Stimulated activated naive CD8-positive, alpha-beta T cell treated with anti-CD3 and anti-CD28 coated beads, Interleukin-15, Interleukin-2, amounts not matched to agents 100 U/mL and 50 U/mL, for 24 hours (primary cell): ENCODE measurements at regions not wholly inside any gene's neighbourhood (a gene's known extent, or its start where the extent isn't known, plus 50 kb on each side); places are given as distances from the start of the nearest gene placed in this dataset.
"Not testable (repeated sequence)": the region's sequence is repeated elsewhere in the genome, so short reads cannot be mapped to it uniquely, and the experiment has no call there.

Source experiments
- ATAC-seq: fragments of 150-1000 bp; cut with Tn5 transposase; one replicate; pipeline ENCODE4 v1.10.0; 2021
- DNase-seq: peaks from one replicate; pipeline ENCODE4 v3.0.0; 2021

- DNase-seq: no peak
- ATAC-seq: no peak
Measured at GRCh38 chr3:166307756-166308350, 470.6 kb upstream of the BCHE start.

DNA sequence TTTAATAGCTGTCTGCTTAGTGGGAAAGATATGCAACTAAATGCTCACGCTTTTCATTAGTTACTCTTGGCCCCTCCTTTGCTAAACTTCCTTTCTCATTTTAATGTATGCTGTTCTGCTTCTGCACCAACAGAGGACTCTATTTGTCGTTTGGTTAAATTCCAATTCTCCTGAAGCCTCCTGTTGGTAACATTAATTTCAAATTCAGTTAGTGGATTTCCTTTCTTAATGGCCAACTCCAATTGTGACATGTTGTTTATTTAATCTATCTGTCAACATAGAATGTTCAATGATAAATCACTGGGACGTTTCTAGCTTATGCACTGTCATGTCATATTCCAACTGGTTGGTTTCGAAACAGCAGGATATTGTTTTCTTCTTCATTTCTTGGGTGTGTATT, 467.4 kb upstream of the BCHE start:
- DNase-seq: no peak
- no peak for ATAC-seq

DNA sequence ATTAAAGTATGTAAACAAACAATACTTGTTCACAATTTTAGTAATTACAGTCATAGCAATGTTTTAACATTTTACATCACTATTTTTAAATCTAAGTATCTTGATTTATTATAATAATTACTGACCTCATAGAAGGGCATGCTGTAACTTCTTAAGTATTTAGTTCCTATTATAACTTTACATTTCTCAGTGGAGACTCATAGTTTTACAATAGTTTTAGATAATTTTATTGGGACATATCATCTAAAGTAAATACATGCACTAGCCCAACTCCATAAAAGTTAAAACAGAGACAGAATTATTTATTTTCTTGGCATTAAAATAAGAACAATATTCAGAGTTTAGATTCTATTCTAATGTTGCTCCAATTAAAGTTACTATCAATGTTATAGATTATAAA, 466.5 kb upstream of the BCHE start:
- DNase-seq: no peak
- no peak for ATAC-seq

DNA sequence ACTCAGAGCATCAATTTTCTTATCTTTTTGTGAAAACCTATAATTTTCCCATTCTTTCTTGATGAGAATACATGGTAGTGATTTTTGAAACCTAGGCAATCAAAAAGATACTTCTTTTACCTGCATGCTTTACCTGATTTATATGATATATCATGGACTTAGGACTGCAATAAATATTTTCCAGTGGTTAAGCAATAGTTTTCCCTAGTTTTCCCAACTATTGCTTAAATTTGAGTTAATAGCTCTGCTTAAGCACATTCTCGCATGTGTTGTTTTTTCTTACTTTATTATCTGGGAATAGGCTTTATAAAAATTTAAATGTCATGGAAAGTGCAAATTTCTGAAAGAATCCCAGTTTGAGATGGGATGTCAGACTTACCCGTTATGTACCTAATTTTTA, 465.1 kb upstream of the BCHE start:
- DNase-seq (no peak), ATAC-seq (no peak)

DNA sequence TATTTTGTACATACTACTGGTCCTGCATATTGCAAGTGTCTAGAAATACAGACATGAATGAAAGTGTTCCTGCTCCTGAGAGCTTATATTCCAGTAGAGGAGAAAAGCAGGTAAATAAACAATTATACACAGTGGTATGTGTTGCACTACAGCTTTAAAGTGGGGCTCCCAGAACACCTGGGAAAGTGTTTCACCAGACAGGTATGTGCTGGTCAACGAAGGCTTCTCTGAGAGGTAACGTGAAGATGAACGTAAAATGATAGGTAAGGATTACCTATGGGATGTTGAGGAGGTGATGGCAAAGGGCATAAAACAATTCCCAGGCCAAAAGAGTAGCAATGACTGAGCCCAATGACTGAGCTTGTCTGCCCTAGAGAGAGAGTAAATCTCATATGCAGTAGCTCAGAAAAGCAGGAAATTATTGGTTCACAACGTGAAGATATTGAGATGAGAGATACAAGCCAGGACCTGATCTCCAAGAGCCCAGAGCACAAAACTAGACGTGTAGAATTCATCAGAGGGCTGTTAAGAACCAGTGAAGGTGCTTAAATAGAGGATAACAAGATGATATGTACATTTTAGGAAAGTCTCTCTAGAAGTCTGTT, 459.1 kb upstream of the BCHE start:
- no peak for ATAC-seq
- no peak for DNase-seq

DNA sequence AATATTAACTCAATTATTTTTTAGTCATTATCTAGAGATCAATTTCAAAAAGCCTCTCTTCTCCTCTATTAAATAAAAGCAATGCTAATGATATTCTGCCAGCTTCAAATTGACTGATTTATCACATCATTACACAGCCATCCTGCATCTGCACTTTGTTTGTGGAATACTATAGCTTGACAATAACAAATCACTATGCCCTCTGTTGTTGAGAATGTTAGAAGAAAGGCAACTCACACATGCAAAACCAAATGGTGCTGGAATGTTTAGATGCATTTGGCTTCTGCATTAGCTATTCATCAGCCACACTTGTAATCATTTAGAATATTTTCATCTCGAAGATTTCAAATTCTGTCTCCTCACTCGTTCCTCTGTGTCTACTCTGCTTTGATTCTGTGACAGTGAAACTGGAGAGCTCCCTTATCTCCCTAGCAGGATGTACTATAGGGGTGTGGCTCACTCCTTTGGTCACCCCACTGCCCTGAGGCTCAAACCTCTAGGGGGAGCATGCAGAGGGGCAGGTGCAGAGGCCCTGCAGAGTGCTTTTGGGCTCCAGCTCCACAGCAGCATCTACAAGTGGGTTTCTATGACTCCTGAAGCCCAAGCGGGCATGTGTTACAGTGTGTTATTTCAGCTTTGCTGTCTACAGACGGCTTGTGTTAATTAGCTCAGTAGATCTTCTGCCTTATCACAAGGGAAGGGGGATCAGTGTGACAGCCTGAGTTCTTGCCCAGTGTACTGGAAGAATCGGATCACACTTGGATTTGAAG, 454.1 kb upstream of the BCHE start:
- ATAC-seq (no peak), DNase-seq (no peak)

- DNase-seq: no peak
- no peak for ATAC-seq
Measured at GRCh38 chr3:166285001-166285400, 447.8 kb upstream of the BCHE start.

GRCh38 chr3:166283840-166284239, 446.6 kb upstream of the BCHE start:
- no peak for DNase-seq
- ATAC-seq: no peak

- no peak for DNase-seq
- no peak for ATAC-seq
Measured at GRCh38 chr3:166282931-166283330, 445.7 kb upstream of the BCHE start.

DNA sequence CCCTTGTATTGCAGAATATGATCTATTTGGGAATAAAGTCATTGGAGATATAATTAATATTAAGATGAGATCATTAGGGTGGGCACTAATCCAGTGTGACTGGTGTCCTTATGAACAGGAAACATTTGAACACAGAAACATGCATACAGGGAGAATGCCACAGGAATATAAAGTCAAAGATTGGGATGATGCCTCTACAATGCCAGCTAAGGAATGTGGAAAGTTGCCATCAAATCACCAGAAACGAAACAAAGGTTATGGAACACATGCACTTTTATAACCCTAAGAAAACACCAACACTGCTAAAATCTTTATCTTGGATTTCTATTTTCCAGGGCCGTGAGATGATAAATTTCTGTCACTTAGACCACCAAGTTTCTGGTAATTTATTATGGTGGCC, 442.4 kb upstream of the BCHE start:
- DNase-seq (no peak), ATAC-seq (no peak)

- ATAC-seq (no peak), DNase-seq (no peak)
Measured at GRCh38 chr3:166275024-166275390, 437.8 kb upstream of the BCHE start.

- ATAC-seq (no peak), DNase-seq (no peak)
Measured at GRCh38 chr3:166274351-166275023, 437.3 kb upstream of the BCHE start.

DNA sequence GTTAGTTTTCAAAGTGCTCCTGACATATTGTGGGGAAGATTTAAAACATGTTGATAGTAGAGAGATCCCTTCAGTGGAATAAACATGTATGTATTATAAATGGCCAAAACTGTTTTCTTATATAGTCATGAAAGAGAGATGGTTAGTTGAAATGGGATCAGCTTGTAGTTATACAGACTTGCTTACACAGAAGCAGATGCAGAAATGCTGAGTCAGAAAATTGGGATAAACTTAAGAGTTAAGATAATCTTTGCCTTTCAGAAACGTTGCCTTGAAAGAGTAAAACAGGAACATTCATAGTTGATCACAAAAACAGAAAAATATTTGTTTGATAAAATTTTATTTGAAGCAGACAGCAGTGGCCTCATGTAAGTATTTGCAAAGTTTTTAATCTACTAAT, 433.2 kb upstream of the BCHE start:
- ATAC-seq: no peak
- DNase-seq: no peak

DNA sequence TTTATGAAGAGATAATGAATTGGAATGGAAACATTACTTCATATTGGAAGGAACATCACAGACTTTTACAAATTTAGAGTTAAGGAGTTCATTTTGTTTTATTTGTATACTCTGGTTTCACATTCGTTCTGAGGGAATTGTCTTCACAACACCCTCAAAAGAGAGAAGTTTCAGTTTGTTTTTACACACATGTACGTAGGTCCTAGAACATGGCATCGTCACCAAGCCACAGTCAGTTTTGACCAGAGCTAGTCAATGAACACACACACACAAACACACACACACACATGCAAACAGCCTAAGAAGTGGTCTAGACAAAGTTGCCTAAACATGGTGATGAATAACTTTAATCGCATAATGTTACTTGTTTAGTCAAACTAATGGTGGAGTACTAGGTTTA, 427.9 kb upstream of the BCHE start:
- ATAC-seq (no peak), DNase-seq (no peak)

GRCh38 chr3:166263460-166263859, 426.2 kb upstream of the BCHE start:
- no peak for ATAC-seq
- DNase-seq: no peak

DNA sequence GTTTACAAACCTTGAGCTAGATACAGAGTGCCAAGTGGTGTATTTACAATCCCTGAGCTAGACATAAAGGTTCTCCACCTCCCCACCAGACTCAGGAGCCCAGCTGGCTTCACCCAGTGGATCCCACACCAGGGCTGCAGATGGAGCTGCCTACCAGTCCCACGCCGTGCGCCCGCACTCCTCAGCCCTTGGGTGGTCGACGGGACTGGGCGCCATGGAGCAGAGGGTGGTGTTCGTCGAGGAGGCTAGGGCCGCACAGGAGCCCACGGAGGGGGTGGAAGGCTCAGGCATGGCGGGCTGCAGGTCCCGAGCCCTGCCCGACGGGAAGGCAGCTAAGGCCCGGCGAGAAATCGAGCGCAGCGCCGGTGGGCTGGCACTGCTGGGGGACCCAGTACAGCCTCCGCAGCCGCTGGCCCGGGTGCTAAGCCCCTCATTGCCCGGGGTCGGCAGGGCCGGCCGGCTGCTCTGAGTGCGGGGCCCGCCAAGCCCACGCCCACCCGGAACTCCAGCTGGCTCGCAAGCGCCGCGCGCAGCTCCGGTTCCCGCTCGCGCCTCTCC, 421.1 kb upstream of the BCHE start:
- DNase-seq, ATAC-seq: not testable (repeated sequence)

DNA sequence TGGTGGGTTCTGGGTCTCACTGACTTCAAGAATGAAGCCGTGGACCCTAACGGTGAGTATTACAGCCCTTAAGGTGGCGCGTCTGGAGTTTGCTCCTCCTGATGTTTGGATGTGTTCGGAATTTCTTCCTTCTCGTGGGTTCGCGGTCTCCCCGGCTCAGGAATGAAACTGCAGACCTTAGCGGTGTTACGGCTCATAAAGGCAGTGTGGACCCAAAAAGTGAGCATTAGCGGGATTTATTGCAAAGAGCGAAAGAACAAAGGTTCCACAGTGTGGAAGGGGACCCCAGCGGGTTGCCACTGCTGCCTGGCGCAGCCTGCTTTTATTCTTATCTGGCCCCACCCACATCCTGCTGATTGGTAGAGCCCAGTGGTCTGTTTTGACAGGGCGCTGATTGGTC, 420.5 kb upstream of the BCHE start:
- DNase-seq (no peak), ATAC-seq (no peak)

DNA sequence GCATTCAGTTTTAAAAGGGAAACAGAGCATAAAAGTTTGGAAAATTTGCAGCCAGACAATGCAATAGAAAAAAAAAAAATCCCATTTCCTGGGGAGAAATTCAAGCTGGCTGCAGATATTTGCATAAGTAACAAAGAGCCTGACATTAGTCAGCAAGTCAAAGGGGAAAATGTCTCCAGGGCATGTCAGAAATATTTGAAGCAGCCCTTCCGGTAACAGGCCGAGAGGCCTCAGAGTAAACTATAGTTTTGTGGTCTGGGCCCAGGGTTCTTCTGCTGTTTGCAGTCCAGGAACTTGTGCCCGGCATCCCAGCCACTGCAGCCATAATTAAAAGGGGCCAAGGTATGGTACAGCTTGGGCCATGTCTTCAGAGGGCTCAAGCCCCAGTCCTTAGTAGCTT, 411.6 kb upstream of the BCHE start:
- ATAC-seq (no peak), DNase-seq (no peak)

GRCh38 chr3:166243511-166243910, 406.3 kb upstream of the BCHE start:
- DNase-seq (no peak), ATAC-seq (no peak)

- DNase-seq: no peak
- no peak for ATAC-seq
Measured at GRCh38 chr3:166223120-166223519, 385.9 kb upstream of the BCHE start.

GRCh38 chr3:166211451-166211850, 374.2 kb upstream of the BCHE start:
- ATAC-seq: no peak
- DNase-seq: no peak

DNA sequence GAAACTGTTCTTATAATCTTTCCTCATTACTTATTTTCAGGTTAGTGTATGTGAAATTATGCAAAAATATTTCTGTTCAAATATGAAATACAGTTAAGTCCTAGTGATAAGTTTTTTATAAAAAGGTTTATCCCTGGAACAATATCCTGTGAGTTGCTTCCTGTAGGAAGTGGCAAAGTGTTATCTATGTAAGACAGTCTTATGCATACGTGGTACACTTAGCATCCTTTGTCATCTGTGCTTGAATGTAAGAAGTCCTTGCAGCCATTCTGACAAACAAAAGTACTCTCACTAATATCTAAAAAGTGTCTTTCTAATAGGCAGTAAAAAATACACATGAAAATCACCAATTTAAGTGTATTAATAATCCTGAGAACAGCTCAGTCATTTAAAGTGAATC, 372.5 kb upstream of the BCHE start:
- DNase-seq (no peak), ATAC-seq (no peak)

DNA sequence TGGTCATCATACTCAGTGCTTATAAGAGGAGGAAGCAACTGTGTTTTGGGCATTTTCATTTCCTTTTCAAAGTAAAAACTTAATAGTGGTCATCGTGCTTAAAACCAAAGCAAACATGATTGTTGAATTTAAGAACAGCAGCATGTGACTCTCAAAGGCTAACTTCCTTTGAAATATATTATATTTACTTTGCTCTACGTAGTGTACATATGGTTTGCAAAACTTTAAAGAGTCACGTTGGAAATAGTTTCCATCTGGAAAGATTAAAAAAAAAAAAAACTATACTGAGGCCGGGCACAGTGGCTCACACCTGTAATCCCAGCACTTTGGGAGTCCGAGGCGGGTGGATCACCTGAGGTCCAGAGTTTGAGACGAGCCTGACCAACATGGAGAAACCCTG, 367.9 kb upstream of the BCHE start:
- ATAC-seq (no peak), DNase-seq (no peak)
